HL-60 (cell line): ENCODE measurements at regions not wholly inside any gene's neighbourhood (a gene's known extent, or its start where the extent isn't known, plus 50 kb on each side); places are given as distances from the start of the nearest gene placed in this dataset.

Experiments used
- DNase-seq, 2 experiments: peaks; one replicate each; pipeline ENCODE4 v3.0.0-alpha.2; 2010 to 2020; ENCODE audit warnings: low read depth in 1 of 2, low spot score in 1 of 2
- H3K27ac ChIP-seq: fragments of 250-450 bp; sonication (Bioruptor Pico); replicated peaks from 2 replicates; pipeline ENCODE4 v1.5.1; 2020; ENCODE audit warnings: mild to moderate bottlenecking, moderate library complexity
- H3K27me3 ChIP-seq: fragments of 250-450 bp; sonication (Bioruptor Pico); 2 replicates; pipeline ENCODE4 v1.5.1; 2021; ENCODE audit warnings: mild to moderate bottlenecking, moderate library complexity; ENCODE audit not compliant: insufficient read depth, poor library complexity, severe bottlenecking
- H3K4me3 ChIP-seq: replicated peaks from 2 replicates; pipeline ENCODE4 v1.5.1; 2011; ENCODE audit warnings: mild to moderate bottlenecking, control low read depth, low read length; ENCODE audit not compliant: insufficient read depth
- CTCF ChIP-seq: IDR thresholded peaks from one replicate; pipeline ENCODE4 v1.5.1; 2011; ENCODE audit warnings: low read length, control low read depth, inconsistent platforms; ENCODE audit not compliant: insufficient read depth
- GABPA ChIP-seq: IDR thresholded peaks from 2 replicates; pipeline ENCODE4 v1.6.1; 2012; ENCODE audit warnings: low read depth
- POLR2AphosphoS5 ChIP-seq: IDR thresholded peaks from 2 replicates; pipeline ENCODE4 v1.6.1; 2012; ENCODE audit warnings: low read depth
- REST ChIP-seq: IDR thresholded peaks from 2 replicates; pipeline ENCODE4 v1.6.1; 2012; ENCODE audit warnings: low read depth; ENCODE audit not compliant: insufficient replicate concordance
- SPI1 ChIP-seq: IDR thresholded peaks from 2 replicates; pipeline ENCODE4 v1.6.1; 2012; ENCODE audit warnings: low read depth, mild to moderate bottlenecking, borderline replicate concordance

GRCh38 chr10:52450762-52451291, 136.7 kb downstream of the DKK1 start:
- H3K4me3 ChIP-seq: no peak overlapping the region
- DNase-seq: no peak

GRCh38 chr10:52451817-52452216, 137.7 kb downstream of the DKK1 start:
- no peaks in the 10 kb centered on the region for H3K27me3 ChIP-seq
- H3K27ac ChIP-seq: no peak overlapping the region
- DNase-seq: no peak
- no peak for TF ChIP-seq GABPA
- TF ChIP-seq SPI1: no peak
- TF ChIP-seq POLR2AphosphoS5: no peak
- no peak for TF ChIP-seq CTCF
- no peak for TF ChIP-seq REST
- H3K4me3 ChIP-seq: no peak overlapping the region

More at GRCh38 chr10:52450762-52451291, 136.7 kb downstream of the DKK1 start:
- Histone ChIP-seq H3K27ac (no peak overlapping the region), H3K27me3 (no peaks in the 10 kb centered on the region)
- TF ChIP-seq CTCF (no peak), GABPA (no peak), SPI1 (no peak), POLR2AphosphoS5 (no peak), REST (no peak)

GRCh38 chr10:52452600-52453493, 138.8 kb downstream of the DKK1 start:
- Histone ChIP-seq H3K27me3 (no peaks in the 10 kb centered on the region), H3K27ac (no peak overlapping the region), H3K4me3 (no peak overlapping the region)
- TF ChIP-seq SPI1 (no peak), REST (no peak), CTCF (no peak), GABPA (no peak), POLR2AphosphoS5 (no peak)
- DNase-seq: no peak
